H9 (cell line): ENCODE measurements at regions not wholly inside any gene's neighbourhood (a gene's known extent, or its start where the extent isn't known, plus 50 kb on each side); places are given as distances from the start of the nearest gene placed in this dataset.

Experiments
- DNase-seq: peaks from one replicate; pipeline ENCODE4 v3.0.0-alpha.2; 2017
- H2AFZ ChIP-seq: one replicate; pipeline ENCODE4 v1.6.1; 2013; ENCODE audit warnings: mild to moderate bottlenecking, low read length, control low read depth, moderate library complexity
- H2AK5ac ChIP-seq: 2 replicates; pipeline ENCODE4 v1.6.1; 2013; ENCODE audit warnings: low read length, control low read depth, mixed read lengths; ENCODE audit not compliant: insufficient read length
- H2BK120ac ChIP-seq: one replicate; pipeline ENCODE4 v1.6.1; 2013; ENCODE audit warnings: low read depth, mild to moderate bottlenecking, low read length, control low read depth, inconsistent platforms; ENCODE audit not compliant: poor library complexity, severe bottlenecking
- H2BK12ac ChIP-seq: 2 replicates; pipeline ENCODE4 v1.6.1; 2013; ENCODE audit warnings: low read length, control low read depth, mixed read lengths, low read depth; ENCODE audit not compliant: insufficient read length
- H2BK15ac ChIP-seq: 2 replicates; pipeline ENCODE4 v1.6.1; 2013; ENCODE audit warnings: low read depth, low read length, control low read depth
- H2BK20ac ChIP-seq: one replicate; pipeline ENCODE4 v1.6.1; 2013; ENCODE audit warnings: low read depth, mild to moderate bottlenecking, low read length, control low read depth, inconsistent platforms; ENCODE audit not compliant: poor library complexity, severe bottlenecking
- H2BK5ac ChIP-seq: 2 replicates; pipeline ENCODE4 v1.6.1; 2013; ENCODE audit warnings: low read length, control low read depth, mixed read lengths; ENCODE audit not compliant: insufficient read length
- H3K14ac ChIP-seq: 2 replicates; pipeline ENCODE4 v1.6.1; 2013; ENCODE audit warnings: low read length, control low read depth; ENCODE audit not compliant: insufficient read depth
- H3K18ac ChIP-seq: 2 replicates; pipeline ENCODE4 v1.6.1; 2013; ENCODE audit warnings: low read depth, mild to moderate bottlenecking, mixed read lengths, low read length, control low read depth; ENCODE audit not compliant: insufficient read length
- H3K23ac ChIP-seq: 2 replicates; pipeline ENCODE4 v1.6.1; 2013; ENCODE audit warnings: low read length, control low read depth, mixed read lengths, low read depth; ENCODE audit not compliant: insufficient read length
- H3K23me2 ChIP-seq: 2 replicates; pipeline ENCODE4 v1.6.1; 2013; ENCODE audit warnings: low read depth, mild to moderate bottlenecking, mixed read lengths, low read length, control low read depth; ENCODE audit not compliant: insufficient read length, poor library complexity, severe bottlenecking
- H3K27ac ChIP-seq: 2 replicates; pipeline ENCODE4 v1.5.1; 2013; ENCODE audit warnings: low read length, control low read depth, mixed read lengths, low read depth; ENCODE audit not compliant: insufficient read length
- H3K27me3 ChIP-seq: 2 replicates; pipeline ENCODE4 v1.6.1; 2013; ENCODE audit warnings: low read length, control low read depth, inconsistent platforms; ENCODE audit not compliant: insufficient read depth
- H3K4ac ChIP-seq: 2 replicates; pipeline ENCODE4 v1.6.1; 2013; ENCODE audit warnings: low read depth, mild to moderate bottlenecking, control low read depth, inconsistent platforms, low read length, moderate library complexity
- H3K4me1 ChIP-seq: 2 replicates; pipeline ENCODE4 v1.6.1; 2013; ENCODE audit warnings: low read length, control low read depth, inconsistent platforms; ENCODE audit not compliant: insufficient read depth
- H3K4me2 ChIP-seq: 2 replicates; pipeline ENCODE4 v1.6.1; 2013; ENCODE audit warnings: low read length, control low read depth, mixed read lengths; ENCODE audit not compliant: insufficient read length, insufficient read depth
- H3K56ac ChIP-seq: 2 replicates; pipeline ENCODE4 v1.6.1; 2013; ENCODE audit warnings: low read depth, mild to moderate bottlenecking, mixed read lengths, low read length, control low read depth; ENCODE audit not compliant: insufficient read length
- H3K79me1 ChIP-seq: 2 replicates; pipeline ENCODE4 v1.6.1; 2013; ENCODE audit warnings: low read depth, mild to moderate bottlenecking, moderate library complexity, low read length, control low read depth, inconsistent platforms; ENCODE audit not compliant: insufficient read depth, poor library complexity, severe bottlenecking
- H3K79me2 ChIP-seq: 2 replicates; pipeline ENCODE4 v1.6.1; 2013; ENCODE audit warnings: low read length, control low read depth, inconsistent platforms; ENCODE audit not compliant: insufficient read depth
- H3K9ac ChIP-seq: 2 replicates; pipeline ENCODE4 v1.6.1; 2013; ENCODE audit warnings: low read length, control low read depth, mixed read lengths; ENCODE audit not compliant: insufficient read length; ENCODE audit errors: extremely low read depth
- H3K9me3 ChIP-seq: one replicate; pipeline ENCODE4 v1.6.1; 2013; ENCODE audit warnings: low read depth, low read length, inconsistent platforms; ENCODE audit not compliant: control insufficient read depth
- H3T11ph ChIP-seq: one replicate; pipeline ENCODE4 v1.6.1; 2013; ENCODE audit warnings: mild to moderate bottlenecking, low read length, control low read depth, inconsistent platforms
- H4K20me1 ChIP-seq: one replicate; pipeline ENCODE4 v1.6.1; 2013; ENCODE audit not compliant: control insufficient read depth, insufficient read length, insufficient read depth
- H4K5ac ChIP-seq: 2 replicates; pipeline ENCODE4 v1.6.1; 2013; ENCODE audit warnings: low read depth, mild to moderate bottlenecking, mixed read lengths, low read length, control low read depth; ENCODE audit not compliant: insufficient read length
- H4K8ac ChIP-seq: replicated peaks from 2 replicates; pipeline ENCODE4 v1.6.1; 2013; ENCODE audit warnings: low read length, control low read depth, mixed read lengths, low read depth; ENCODE audit not compliant: insufficient read length
- H4K91ac ChIP-seq: 2 replicates; pipeline ENCODE4 v1.6.1; 2013; ENCODE audit warnings: low read depth, mild to moderate bottlenecking, moderate library complexity, mixed read lengths, low read length, control low read depth; ENCODE audit not compliant: insufficient read length
- H3K27ac Mint-ChIP-seq, 3 experiments: 2 replicates in 2 of 3; 3 replicates in 1 of 3; pipeline ENCODE4 v1.8.0; 2020 to 2021; ENCODE audit warnings: mixed read lengths in 3 of 3, mild to moderate bottlenecking in 1 of 3, moderate library complexity in 1 of 3
- H3K27me3 Mint-ChIP-seq: 2 replicates; pipeline ENCODE4 v1.8.0; 2021; ENCODE audit warnings: low read depth, mild to moderate bottlenecking, moderate library complexity, mixed read lengths
- H3K36me3 Mint-ChIP-seq, 3 experiments: 2 replicates in 2 of 3; 3 replicates in 1 of 3; pipeline ENCODE4 v1.8.0; 2020 to 2021; ENCODE audit warnings: low read depth in 3 of 3, mixed read lengths in 3 of 3; ENCODE audit not compliant: insufficient read depth in 1 of 3
- H3K4me1 Mint-ChIP-seq, 2 experiments: 2 replicates each; pipeline ENCODE4 v1.8.0; 2020; ENCODE audit warnings: mixed read lengths in 2 of 2
- H3K4me3 Mint-ChIP-seq, 2 experiments: 2 replicates in 1 of 2; 3 replicates in 1 of 2; pipeline ENCODE4 v1.8.0; 2020 to 2021; ENCODE audit warnings: mild to moderate bottlenecking in 2 of 2, mixed read lengths in 2 of 2, moderate library complexity in 1 of 2
- H3K9me3 Mint-ChIP-seq, 2 experiments: 2 replicates in 1 of 2; 3 replicates in 1 of 2; pipeline ENCODE4 v1.8.0; 2020; ENCODE audit warnings: mild to moderate bottlenecking in 2 of 2, mixed read lengths in 2 of 2, moderate library complexity in 1 of 2
- WGBS: extraction: QIAGEN DNeasy Blood & Tissue Kit; methylation state at CpG from one replicate; pipeline ENCODE4 v1.1.7; 2013; ENCODE audit warnings: missing lambda C conversion rate, low lambda C conversion rate, mixed read lengths; ENCODE audit not compliant: insufficient read length; ENCODE audit errors: extremely low coverage; 5-methylcytosine and 5-hydroxymethylcytosine counted together
- TF ChIP-seq, protein P1 (sequence below): fragments of 200-600 bp; sonication (generic); conservative IDR thresholded peaks from 3 replicates; pipeline ENCODE4 v1.8.0; 2021; ENCODE audit warnings: antibody characterized with exemption, mild to moderate bottlenecking

DNA sequence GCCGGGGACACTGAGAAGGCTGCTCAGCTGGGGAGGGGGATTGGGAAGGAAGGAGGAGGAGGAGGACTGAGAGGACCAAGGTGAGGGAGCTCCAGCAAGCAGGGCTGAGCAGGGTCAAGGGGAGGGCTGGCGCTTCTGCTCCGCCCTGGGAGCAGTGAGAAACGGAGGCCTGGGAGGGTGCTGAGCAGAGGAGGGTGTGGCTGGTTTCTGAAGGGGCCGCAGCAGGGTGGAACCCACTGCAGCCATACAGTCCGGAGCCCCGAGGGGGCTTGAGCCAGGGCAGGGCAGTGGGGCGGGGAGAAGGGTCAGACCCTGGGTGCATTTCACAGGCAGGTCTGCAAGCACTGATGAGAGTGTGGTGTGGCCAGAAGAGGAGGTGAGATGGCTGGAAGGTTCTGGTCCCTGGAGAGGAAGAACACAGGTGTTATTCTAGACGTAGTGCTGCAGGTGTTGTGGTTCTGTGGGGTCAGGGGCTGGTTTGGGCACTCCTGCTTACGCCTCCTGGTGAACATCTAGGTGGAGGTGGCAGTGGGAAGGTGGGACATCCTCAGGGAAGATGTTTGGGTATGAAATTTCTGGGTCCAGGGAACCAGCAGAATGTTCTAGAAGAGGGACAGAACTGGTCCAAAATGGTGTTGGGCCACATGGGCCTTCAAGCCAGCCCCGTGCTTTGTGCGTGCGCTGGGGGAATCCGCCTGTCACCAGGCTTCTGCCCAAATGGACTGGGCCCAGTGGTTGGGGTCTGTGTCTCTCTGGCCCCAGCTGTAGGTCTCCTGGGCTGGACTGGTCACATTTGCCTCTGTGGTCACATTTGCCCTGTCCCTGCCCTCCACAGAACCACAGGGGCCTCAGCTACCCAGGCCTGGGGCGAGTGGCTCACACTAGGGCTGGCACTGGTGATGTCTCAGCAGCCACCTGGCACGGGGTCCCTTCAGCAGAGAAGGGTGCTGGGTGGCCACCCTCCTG is 714.7 kb downstream of the BRD1 start:
- Histone ChIP-seq H3K4me1 (no peaks in the 10 kb centered on the region), H3K4ac (no peak overlapping the region), H3K9me3 (no peaks in the 10 kb centered on the region), H2BK12ac (no peak overlapping the region), H3K18ac (no peak overlapping the region), H3K14ac (no peak overlapping the region), H4K8ac (no peak overlapping the region), H4K20me1 (no peaks in the 10 kb centered on the region), H3K56ac (no peak overlapping the region), H2BK20ac (no peak overlapping the region), H3K79me1 (no peaks in the 10 kb centered on the region), H4K91ac (no peak overlapping the region), H3K23me2 (no peaks in the 10 kb centered on the region), H3K4me2 (no peak overlapping the region), H2BK120ac (no peak overlapping the region), H2AFZ (no peak overlapping the region), H3T11ph (no peak overlapping the region), H3K23ac (no peak overlapping the region), H3K79me2 (no peaks in the 10 kb centered on the region), H2BK5ac (no peak overlapping the region), H3K9ac (no peak overlapping the region), H3K27ac (no peak overlapping the region), H2AK5ac (no peak overlapping the region), H4K5ac (no peak overlapping the region), H2BK15ac (no peak overlapping the region), H3K27me3 (no peaks in the 10 kb centered on the region)
- Mint-ChIP-seq H3K4me1 (no peaks in the 10 kb centered on the region; a peak in 1 of 4 replicates), H3K9me3 (no peaks in the 10 kb centered on the region), H3K27me3 (peaks cover 7% of the 10 kb centered on the region), H3K4me3 (no peak overlapping the region), H3K36me3 (no peaks in the 10 kb centered on the region), H3K27ac (peak overlapping the region in 2 of 3 experiments; percentile 12 to 27; a peak in 3 of 7 replicates)
- no peak for DNase-seq
- WGBS, result no CpG with 5 or more reads among the region's 16 CpGs
- TF ChIP-seq, protein P1, sequence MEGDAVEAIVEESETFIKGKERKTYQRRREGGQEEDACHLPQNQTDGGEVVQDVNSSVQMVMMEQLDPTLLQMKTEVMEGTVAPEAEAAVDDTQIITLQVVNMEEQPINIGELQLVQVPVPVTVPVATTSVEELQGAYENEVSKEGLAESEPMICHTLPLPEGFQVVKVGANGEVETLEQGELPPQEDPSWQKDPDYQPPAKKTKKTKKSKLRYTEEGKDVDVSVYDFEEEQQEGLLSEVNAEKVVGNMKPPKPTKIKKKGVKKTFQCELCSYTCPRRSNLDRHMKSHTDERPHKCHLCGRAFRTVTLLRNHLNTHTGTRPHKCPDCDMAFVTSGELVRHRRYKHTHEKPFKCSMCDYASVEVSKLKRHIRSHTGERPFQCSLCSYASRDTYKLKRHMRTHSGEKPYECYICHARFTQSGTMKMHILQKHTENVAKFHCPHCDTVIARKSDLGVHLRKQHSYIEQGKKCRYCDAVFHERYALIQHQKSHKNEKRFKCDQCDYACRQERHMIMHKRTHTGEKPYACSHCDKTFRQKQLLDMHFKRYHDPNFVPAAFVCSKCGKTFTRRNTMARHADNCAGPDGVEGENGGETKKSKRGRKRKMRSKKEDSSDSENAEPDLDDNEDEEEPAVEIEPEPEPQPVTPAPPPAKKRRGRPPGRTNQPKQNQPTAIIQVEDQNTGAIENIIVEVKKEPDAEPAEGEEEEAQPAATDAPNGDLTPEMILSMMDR, result no peak
